HCT116 (cell line): ENCODE measurements at regions not wholly inside any gene's neighbourhood (a gene's known extent, or its start where the extent isn't known, plus 50 kb on each side); places are given as distances from the start of the nearest gene placed in this dataset.

Experiments used
- ATAC-seq: fragments of 200-7000 bp; cut with Tn5 transposase; 2 replicates; pipeline ENCODE4 v1.9.1; 2020; ENCODE audit warnings: mild to moderate bottlenecking, moderate library complexity
- BruUV-seq: library from RNA; stranded (reverse); fragments of 400-500 nt; replicated peaks from 2 replicates; lab custom pipeline; 2021; lab: Mats Ljungman, UMichigan
- CTCF ChIA-PET: fragments of 300-600 bp; sonication (Branson Sonifier 250); formaldehyde crosslinking; loops from one replicate; lab custom pipeline; 2021; ENCODE audit warnings: antibody characterized with exemption; lab: Charles Lee
- POLR2A ChIA-PET: fragments of 300-600, 350-600 bp; sonication (Branson Sonifier 250); formaldehyde crosslinking; loops from one replicate; lab custom pipeline; 2021; ENCODE audit warnings: antibody characterized with exemption; lab: Charles Lee
- RAD21 ChIA-PET, 2 experiments: fragments of 300-600 bp; sonication (Branson Sonifier 250); formaldehyde crosslinking; loops; one replicate each; lab custom pipeline; 2023; ENCODE audit warnings: low total read pairs in 2 of 2; ENCODE audit not compliant: uncharacterized antibody in 2 of 2, unreplicated experiment in 2 of 2, low non-redundant PET in 1 of 2; lab: Charles Lee
- DNase-seq: peaks from one replicate; pipeline ENCODE4 v3.0.0-alpha.2; 2010; ENCODE audit warnings: low read depth, low spot score
- H2AFZ ChIP-seq: fragments of 200-600 bp; shearing (Covaris generic), sonication (generic); 2 replicates; pipeline ENCODE4 v1.6.1; 2017; ENCODE audit warnings: low read depth, mixed run types, mixed read lengths, antibody characterized with exemption, low read length; ENCODE audit not compliant: poor library complexity, severe bottlenecking
- H3K27ac ChIP-seq: 2 replicates; pipeline ENCODE4 v1.5.1; 2012; ENCODE audit warnings: low read depth, low read length
- H3K27me3 ChIP-seq: fragments of 200-600 bp; sonication (generic); 2 replicates; pipeline ENCODE4 v1.6.1; 2016; ENCODE audit warnings: mixed run types, low read length, mixed read lengths; ENCODE audit not compliant: insufficient read depth
- H3K36me3 ChIP-seq, 2 experiments: fragments of 200-500 bp in 1 of 2; fragments of 200-600 bp in 1 of 2; sonication (Bioruptor generic) in 1 of 2; sonication (generic) in 1 of 2; 2 replicates each; pipeline versions ENCODE4 v1.5.1 to v1.6.1; 2014 to 2016; ENCODE audit warnings: low read length in 2 of 2, inconsistent platforms in 1 of 2, mixed read lengths in 1 of 2, mixed run types in 1 of 2; ENCODE audit not compliant: insufficient read depth in 2 of 2, control insufficient read depth in 1 of 2
- H3K4me1 ChIP-seq, 2 experiments: fragments of 200-600 bp in 1 of 2; sonication (generic) in 1 of 2; 2 replicates each; pipeline versions ENCODE4 v1.5.1 to v1.6.1; 2012 to 2017; ENCODE audit warnings: low read length in 2 of 2, inconsistent platforms in 1 of 2, mild to moderate bottlenecking in 1 of 2, mixed read lengths in 1 of 2, mixed run types in 1 of 2, moderate library complexity in 1 of 2; ENCODE audit not compliant: insufficient read depth in 2 of 2, control insufficient read depth in 1 of 2
- H3K4me2 ChIP-seq: fragments of 200-600 bp; sonication (generic); 2 replicates; pipeline ENCODE4 v1.6.1; 2017; ENCODE audit warnings: mixed run types, low read length, mixed read lengths
- H3K4me3 ChIP-seq, 2 experiments: fragments of 200-600 bp in 1 of 2; sonication (generic) in 1 of 2; replicated peaks in 1 of 2; 2 replicates each; pipeline ENCODE4 v1.5.1; 2011 to 2016; ENCODE audit warnings: low read length in 2 of 2, control low read depth in 1 of 2, low read depth in 1 of 2, mild to moderate bottlenecking in 1 of 2, mixed read lengths in 1 of 2, mixed run types in 1 of 2
- H3K79me2 ChIP-seq: fragments of 200-600 bp; sonication (generic); 2 replicates; pipeline ENCODE4 v1.6.1; 2017; ENCODE audit warnings: mild to moderate bottlenecking, mixed run types, low read length, moderate library complexity, mixed read lengths; ENCODE audit not compliant: insufficient read depth
- H3K9ac ChIP-seq: fragments of 200-600 bp; sonication (generic); 2 replicates; pipeline ENCODE4 v1.6.1; 2016; ENCODE audit warnings: low read length, mixed read lengths
- H3K9me2 ChIP-seq: fragments of 200-600 bp; sonication (generic), shearing (Covaris generic); 2 replicates; pipeline ENCODE4 v1.6.1; 2017; ENCODE audit warnings: mixed run types, mild to moderate bottlenecking, moderate library complexity; ENCODE audit not compliant: insufficient read depth
- H3K9me3 ChIP-seq, 2 experiments: fragments of 200-500 bp in 1 of 2; fragments of 200-600 bp in 1 of 2; sonication (Bioruptor generic) in 1 of 2; sonication (generic) in 1 of 2; 2 replicates each; pipeline ENCODE4 v1.6.1; 2014 to 2017; ENCODE audit warnings: low read length in 2 of 2, mixed read lengths in 2 of 2, inconsistent platforms in 1 of 2, low read depth in 1 of 2, mild to moderate bottlenecking in 1 of 2, mixed run types in 1 of 2, moderate library complexity in 1 of 2; ENCODE audit not compliant: control insufficient read depth in 1 of 2, insufficient read depth in 1 of 2
- H4K20me1 ChIP-seq: fragments of 200-600 bp; sonication (generic), shearing (Covaris generic); 2 replicates; pipeline ENCODE4 v1.6.1; 2017; ENCODE audit warnings: mixed run types, mild to moderate bottlenecking, moderate library complexity; ENCODE audit not compliant: insufficient read depth
- CBX3 ChIP-seq: IDR thresholded peaks from 2 replicates; pipeline ENCODE4 v1.6.1; 2012; ENCODE audit warnings: low read depth
- ELF1 ChIP-seq: IDR thresholded peaks from 2 replicates; pipeline ENCODE4 v1.6.1; 2012; ENCODE audit warnings: low read depth, borderline replicate concordance
- EZH2 ChIP-seq: fragments of 200-600 bp; sonication (generic); IDR thresholded peaks from 2 replicates; pipeline ENCODE4 v1.6.1; 2017; ENCODE audit warnings: antibody characterized with exemption, mixed run types
- EZH2phosphoT487 ChIP-seq: fragments of 200-600 bp; IDR thresholded peaks from 2 replicates; pipeline ENCODE4 v1.6.1; 2018; ENCODE audit warnings: antibody characterized with exemption, borderline replicate concordance
- JUND ChIP-seq: IDR thresholded peaks from 2 replicates; pipeline ENCODE4 v1.6.1; 2012
- POLR2AphosphoS5 ChIP-seq: IDR thresholded peaks from 2 replicates; pipeline ENCODE4 v1.6.1; 2011; ENCODE audit warnings: mild to moderate bottlenecking, low read depth, low read length, moderate library complexity
- RAD21 ChIP-seq: IDR thresholded peaks from 2 replicates; pipeline ENCODE4 v1.6.1; 2012; ENCODE audit warnings: low read depth, mild to moderate bottlenecking
- SP1 ChIP-seq: IDR thresholded peaks from 2 replicates; pipeline ENCODE4 v1.6.1; 2012; ENCODE audit warnings: low read depth
- SRF ChIP-seq: IDR thresholded peaks from 2 replicates; pipeline ENCODE4 v1.6.1; 2012; ENCODE audit warnings: low read depth
- TCF7L2 ChIP-seq: IDR thresholded peaks from 2 replicates; pipeline ENCODE4 v1.7.0; 2011; ENCODE audit warnings: borderline replicate concordance, inconsistent platforms; ENCODE audit not compliant: insufficient read depth, insufficient read length; ENCODE audit errors: extremely low read depth
- ZFX ChIP-seq: fragments of 450-650 bp; IDR thresholded peaks from 2 replicates; pipeline ENCODE4 v1.6.1; 2017
- ZNF274 ChIP-seq: fragments of 200-500 bp; sonication (Bioruptor generic); IDR thresholded peaks from 2 replicates; pipeline ENCODE4 v1.6.1; 2014; ENCODE audit warnings: mild to moderate bottlenecking, low read depth, low read length, inconsistent platforms
- intact Hi-C: fragments of 100-400 bp; cut with micrococcal nuclease; formaldehyde crosslinking; loops from 2 replicates; pipeline ENCODE4 v1.10.0; 2022
- TF ChIP-seq, protein P1 (sequence below): IDR thresholded peaks from 2 replicates; pipeline ENCODE4 v1.6.1; 2012; ENCODE audit warnings: low read depth
- TF ChIP-seq, protein P2 (sequence below), 3 experiments: fragments of 200-600 bp in 1 of 3; sonication (generic) in 1 of 3; IDR thresholded peaks in 2 of 3; conservative IDR thresholded peaks in 1 of 3; 2 replicates each; pipeline ENCODE4 v1.5.1; 2012 to 2017; ENCODE audit warnings: low read depth in 2 of 3, low read length in 2 of 3, antibody characterized with exemption in 1 of 3, borderline replicate concordance in 1 of 3, control low read depth in 1 of 3, mild to moderate bottlenecking in 1 of 3, mixed read lengths in 1 of 3, mixed run types in 1 of 3, moderate library complexity in 1 of 3; ENCODE audit not compliant: insufficient read depth in 1 of 3
- TF ChIP-seq, protein P3 (sequence below): IDR thresholded peaks from 2 replicates; pipeline ENCODE4 v1.6.1; 2011; ENCODE audit warnings: mild to moderate bottlenecking, low read length, moderate library complexity; ENCODE audit not compliant: insufficient replicate concordance; ENCODE audit errors: extremely low read depth
- TF ChIP-seq, protein P4 (sequence below): IDR thresholded peaks from 2 replicates; pipeline ENCODE4 v1.6.1; 2012
- TF ChIP-seq, protein P5 (sequence below): IDR thresholded peaks from 2 replicates; pipeline ENCODE4 v1.6.1; 2012

DNA sequence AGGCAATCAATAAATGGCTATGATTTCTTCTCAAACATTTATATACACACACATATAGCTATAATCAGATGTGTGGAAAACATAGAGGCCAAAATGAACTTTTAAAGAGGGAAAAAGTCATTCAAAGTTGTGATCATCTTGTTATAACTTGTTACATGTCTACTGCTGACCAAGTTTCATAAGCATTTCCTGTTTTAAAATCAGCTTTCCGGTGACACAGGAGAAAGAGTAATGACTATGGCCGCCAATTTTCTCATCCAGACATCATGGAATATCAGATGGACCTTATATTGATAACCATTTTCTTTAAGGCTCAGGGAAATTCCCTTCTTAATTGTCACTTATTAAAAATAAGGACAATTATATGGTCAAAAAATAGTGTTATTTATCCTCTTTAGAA is 71.7 kb upstream of the AGTR1 start:
- DNase-seq (no peak), ATAC-seq (no peak)
- intact Hi-C loops: no loop called here
- POLR2A ChIA-PET: no interaction called here
- Histone ChIP-seq H3K36me3 (no peaks in the 10 kb centered on the region), H3K27ac (no peak overlapping the region), H3K9me3 (no peaks in the 10 kb centered on the region), H3K9ac (no peak overlapping the region), H3K9me2 (no peaks in the 10 kb centered on the region; the same call in 1 of the 2 replicates), H4K20me1 (no peaks in the 10 kb centered on the region), H2AFZ (no peak overlapping the region), H3K27me3 (no peaks in the 10 kb centered on the region), H3K4me1 (no peaks in the 10 kb centered on the region), H3K4me3 (no peak overlapping the region), H3K79me2 (no peaks in the 10 kb centered on the region), H3K4me2 (no peak overlapping the region)
- CTCF ChIA-PET: no interaction called here
- TF ChIP-seq ELF1 (no peak), RAD21 (no peak), TCF7L2 (no peak), ZNF274 (no peak), ZFX (no peak), EZH2phosphoT487 (no peak), CBX3 (no peak), SRF (no peak), SP1 (no peak), POLR2AphosphoS5 (no peak), JUND (no peak), EZH2 (no peak)
- TF ChIP-seq, protein P1, sequence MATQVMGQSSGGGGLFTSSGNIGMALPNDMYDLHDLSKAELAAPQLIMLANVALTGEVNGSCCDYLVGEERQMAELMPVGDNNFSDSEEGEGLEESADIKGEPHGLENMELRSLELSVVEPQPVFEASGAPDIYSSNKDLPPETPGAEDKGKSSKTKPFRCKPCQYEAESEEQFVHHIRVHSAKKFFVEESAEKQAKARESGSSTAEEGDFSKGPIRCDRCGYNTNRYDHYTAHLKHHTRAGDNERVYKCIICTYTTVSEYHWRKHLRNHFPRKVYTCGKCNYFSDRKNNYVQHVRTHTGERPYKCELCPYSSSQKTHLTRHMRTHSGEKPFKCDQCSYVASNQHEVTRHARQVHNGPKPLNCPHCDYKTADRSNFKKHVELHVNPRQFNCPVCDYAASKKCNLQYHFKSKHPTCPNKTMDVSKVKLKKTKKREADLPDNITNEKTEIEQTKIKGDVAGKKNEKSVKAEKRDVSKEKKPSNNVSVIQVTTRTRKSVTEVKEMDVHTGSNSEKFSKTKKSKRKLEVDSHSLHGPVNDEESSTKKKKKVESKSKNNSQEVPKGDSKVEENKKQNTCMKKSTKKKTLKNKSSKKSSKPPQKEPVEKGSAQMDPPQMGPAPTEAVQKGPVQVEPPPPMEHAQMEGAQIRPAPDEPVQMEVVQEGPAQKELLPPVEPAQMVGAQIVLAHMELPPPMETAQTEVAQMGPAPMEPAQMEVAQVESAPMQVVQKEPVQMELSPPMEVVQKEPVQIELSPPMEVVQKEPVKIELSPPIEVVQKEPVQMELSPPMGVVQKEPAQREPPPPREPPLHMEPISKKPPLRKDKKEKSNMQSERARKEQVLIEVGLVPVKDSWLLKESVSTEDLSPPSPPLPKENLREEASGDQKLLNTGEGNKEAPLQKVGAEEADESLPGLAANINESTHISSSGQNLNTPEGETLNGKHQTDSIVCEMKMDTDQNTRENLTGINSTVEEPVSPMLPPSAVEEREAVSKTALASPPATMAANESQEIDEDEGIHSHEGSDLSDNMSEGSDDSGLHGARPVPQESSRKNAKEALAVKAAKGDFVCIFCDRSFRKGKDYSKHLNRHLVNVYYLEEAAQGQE: no peak
- TF ChIP-seq, protein P2, sequence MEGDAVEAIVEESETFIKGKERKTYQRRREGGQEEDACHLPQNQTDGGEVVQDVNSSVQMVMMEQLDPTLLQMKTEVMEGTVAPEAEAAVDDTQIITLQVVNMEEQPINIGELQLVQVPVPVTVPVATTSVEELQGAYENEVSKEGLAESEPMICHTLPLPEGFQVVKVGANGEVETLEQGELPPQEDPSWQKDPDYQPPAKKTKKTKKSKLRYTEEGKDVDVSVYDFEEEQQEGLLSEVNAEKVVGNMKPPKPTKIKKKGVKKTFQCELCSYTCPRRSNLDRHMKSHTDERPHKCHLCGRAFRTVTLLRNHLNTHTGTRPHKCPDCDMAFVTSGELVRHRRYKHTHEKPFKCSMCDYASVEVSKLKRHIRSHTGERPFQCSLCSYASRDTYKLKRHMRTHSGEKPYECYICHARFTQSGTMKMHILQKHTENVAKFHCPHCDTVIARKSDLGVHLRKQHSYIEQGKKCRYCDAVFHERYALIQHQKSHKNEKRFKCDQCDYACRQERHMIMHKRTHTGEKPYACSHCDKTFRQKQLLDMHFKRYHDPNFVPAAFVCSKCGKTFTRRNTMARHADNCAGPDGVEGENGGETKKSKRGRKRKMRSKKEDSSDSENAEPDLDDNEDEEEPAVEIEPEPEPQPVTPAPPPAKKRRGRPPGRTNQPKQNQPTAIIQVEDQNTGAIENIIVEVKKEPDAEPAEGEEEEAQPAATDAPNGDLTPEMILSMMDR (IDR thresholded peaks at IDR 0.05 in 2 of 3, conservative IDR thresholded peaks at IDR 0.05 in 1 of 3; ENCODE audit: borderline replicate concordance in 1 of 3, insufficient read depth in 1 of 3, low read depth in 2 of 3, low read length in 2 of 3): no peak
- TF ChIP-seq, protein P3, sequence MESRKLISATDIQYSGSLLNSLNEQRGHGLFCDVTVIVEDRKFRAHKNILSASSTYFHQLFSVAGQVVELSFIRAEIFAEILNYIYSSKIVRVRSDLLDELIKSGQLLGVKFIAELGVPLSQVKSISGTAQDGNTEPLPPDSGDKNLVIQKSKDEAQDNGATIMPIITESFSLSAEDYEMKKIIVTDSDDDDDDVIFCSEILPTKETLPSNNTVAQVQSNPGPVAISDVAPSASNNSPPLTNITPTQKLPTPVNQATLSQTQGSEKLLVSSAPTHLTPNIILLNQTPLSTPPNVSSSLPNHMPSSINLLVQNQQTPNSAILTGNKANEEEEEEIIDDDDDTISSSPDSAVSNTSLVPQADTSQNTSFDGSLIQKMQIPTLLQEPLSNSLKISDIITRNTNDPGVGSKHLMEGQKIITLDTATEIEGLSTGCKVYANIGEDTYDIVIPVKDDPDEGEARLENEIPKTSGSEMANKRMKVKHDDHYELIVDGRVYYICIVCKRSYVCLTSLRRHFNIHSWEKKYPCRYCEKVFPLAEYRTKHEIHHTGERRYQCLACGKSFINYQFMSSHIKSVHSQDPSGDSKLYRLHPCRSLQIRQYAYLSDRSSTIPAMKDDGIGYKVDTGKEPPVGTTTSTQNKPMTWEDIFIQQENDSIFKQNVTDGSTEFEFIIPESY: no peak
- TF ChIP-seq, protein P4, sequence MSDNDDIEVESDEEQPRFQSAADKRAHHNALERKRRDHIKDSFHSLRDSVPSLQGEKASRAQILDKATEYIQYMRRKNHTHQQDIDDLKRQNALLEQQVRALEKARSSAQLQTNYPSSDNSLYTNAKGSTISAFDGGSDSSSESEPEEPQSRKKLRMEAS: no peak
- TF ChIP-seq, protein P5, sequence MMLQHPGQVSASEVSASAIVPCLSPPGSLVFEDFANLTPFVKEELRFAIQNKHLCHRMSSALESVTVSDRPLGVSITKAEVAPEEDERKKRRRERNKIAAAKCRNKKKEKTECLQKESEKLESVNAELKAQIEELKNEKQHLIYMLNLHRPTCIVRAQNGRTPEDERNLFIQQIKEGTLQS: no peak
- RAD21 ChIA-PET: no interaction called here
- BruUV-seq: no TSS peak
